ENCODE measurements at regions not wholly inside any gene's neighbourhood (a gene's known extent, or its start where the extent isn't known, plus 50 kb on each side); places are given as distances from the start of the nearest gene placed in this dataset.

DNA sequence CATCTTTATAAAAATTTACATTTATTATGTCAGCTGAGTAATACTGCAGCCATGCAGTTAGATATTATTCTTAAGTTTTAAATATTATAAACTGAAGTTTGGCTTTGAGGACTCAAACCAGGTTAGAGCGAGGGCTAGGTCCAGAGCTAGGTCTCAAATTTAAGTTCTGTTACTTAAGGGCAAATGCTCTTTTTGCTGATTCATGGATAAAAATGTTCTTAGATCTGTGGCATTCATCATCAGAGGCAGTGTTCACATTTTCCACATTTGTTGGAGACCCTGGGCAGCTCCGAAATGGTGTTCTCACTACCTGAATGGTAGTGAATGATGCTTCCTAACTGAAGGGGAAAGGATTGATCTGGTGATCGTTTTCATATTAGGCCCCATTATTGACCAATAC lies 121.4 kb upstream of the MB21D2 start:
- TF ChIP-seq, protein P1, sequence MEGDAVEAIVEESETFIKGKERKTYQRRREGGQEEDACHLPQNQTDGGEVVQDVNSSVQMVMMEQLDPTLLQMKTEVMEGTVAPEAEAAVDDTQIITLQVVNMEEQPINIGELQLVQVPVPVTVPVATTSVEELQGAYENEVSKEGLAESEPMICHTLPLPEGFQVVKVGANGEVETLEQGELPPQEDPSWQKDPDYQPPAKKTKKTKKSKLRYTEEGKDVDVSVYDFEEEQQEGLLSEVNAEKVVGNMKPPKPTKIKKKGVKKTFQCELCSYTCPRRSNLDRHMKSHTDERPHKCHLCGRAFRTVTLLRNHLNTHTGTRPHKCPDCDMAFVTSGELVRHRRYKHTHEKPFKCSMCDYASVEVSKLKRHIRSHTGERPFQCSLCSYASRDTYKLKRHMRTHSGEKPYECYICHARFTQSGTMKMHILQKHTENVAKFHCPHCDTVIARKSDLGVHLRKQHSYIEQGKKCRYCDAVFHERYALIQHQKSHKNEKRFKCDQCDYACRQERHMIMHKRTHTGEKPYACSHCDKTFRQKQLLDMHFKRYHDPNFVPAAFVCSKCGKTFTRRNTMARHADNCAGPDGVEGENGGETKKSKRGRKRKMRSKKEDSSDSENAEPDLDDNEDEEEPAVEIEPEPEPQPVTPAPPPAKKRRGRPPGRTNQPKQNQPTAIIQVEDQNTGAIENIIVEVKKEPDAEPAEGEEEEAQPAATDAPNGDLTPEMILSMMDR (IDR thresholded peaks at IDR 0.05) = no peak
- no peak for TF ChIP-seq EZH2 (IDR thresholded peaks at IDR 0.05)

All from neural progenitor cell (in vitro differentiated cells).